ENCODE measurements at regions not wholly inside any gene's neighbourhood (a gene's known extent, or its start where the extent isn't known, plus 50 kb on each side); places are given as distances from the start of the nearest gene placed in this dataset.

GRCh38 chr5:33118761-33119415 is 321.9 kb upstream of the TARS1 start:
- no peak overlapping the region for H3K4me2 ChIP-seq (ENCODE audit: control insufficient read depth, extremely low read depth, insufficient read depth, low read depth, low read length)
- peak overlapping the region; percentile 44 for H3K27ac ChIP-seq (ENCODE audit: control insufficient read depth, insufficient read depth, low read length)
- dilution Hi-C loops (cut with MboI; ENCODE audit: extremely low pct_ligation_motif_present, low sequenced_read_pairs): no loop called here
- no peaks in the 10 kb centered on the region for H3K79me2 ChIP-seq (ENCODE audit: control insufficient read depth, insufficient read depth, low read length)
- no peaks in the 10 kb centered on the region for H3K9me1 ChIP-seq (ENCODE audit: control insufficient read depth, extremely low read depth, insufficient read depth, low read length)
- H3K9ac ChIP-seq (ENCODE audit: control insufficient read depth, extremely low read depth, insufficient read depth, low read length): no peak overlapping the region
- no peak for DNase-seq (ENCODE audit: low read depth, low spot score)
- no peaks in the 10 kb centered on the region for H3K9me3 ChIP-seq (ENCODE audit: control insufficient read depth, low read depth, low read length)
- TF ChIP-seq CTCF (optimal IDR thresholded peaks at IDR 0.05 in 1 of 3, IDR thresholded peaks at IDR 0.05 in 1 of 3, conservative IDR thresholded peaks at IDR 0.05 in 1 of 3; ENCODE audit: extremely low read depth in 1 of 3, insufficient read depth in 2 of 3, low read length in 3 of 3): no peak
- no peak for TF ChIP-seq EZH2 (IDR thresholded peaks at IDR 0.05; ENCODE audit: low read length)
- no peak overlapping the region for H3K4me3 ChIP-seq (ENCODE audit: control insufficient read depth in 2 of 3, extremely low read depth in 1 of 3, insufficient read depth in 2 of 3, low read depth in 1 of 3, low read length in 3 of 3)
- H3K4me1 ChIP-seq (ENCODE audit: control insufficient read depth, extremely low read depth, insufficient read depth, low read length): peaks cover 15% of the 10 kb centered on the region
- peak; percentile 65 for FAIRE-seq
- no peaks in the 10 kb centered on the region for H3K36me3 ChIP-seq (ENCODE audit: control insufficient read depth in 2 of 2, extremely low read depth in 1 of 2, insufficient read depth in 2 of 2, low read length in 2 of 2)
- no peaks in the 10 kb centered on the region for H3K27me3 ChIP-seq (ENCODE audit: control insufficient read depth, extremely low read depth, insufficient read depth, low read length)
- H4K20me1 ChIP-seq (ENCODE audit: control insufficient read depth, extremely low read depth, insufficient read depth, low read length): no peaks in the 10 kb centered on the region
- H2AFZ ChIP-seq (ENCODE audit: control insufficient read depth, low read length): peak overlapping the region; percentile 34

GRCh38 chr5:33120671-33121070 is 320.1 kb upstream of the TARS1 start:
- H3K27ac ChIP-seq (ENCODE audit: control insufficient read depth, insufficient read depth, low read length): no peak overlapping the region
- no peaks in the 10 kb centered on the region for H3K36me3 ChIP-seq (ENCODE audit: control insufficient read depth in 2 of 2, extremely low read depth in 1 of 2, insufficient read depth in 2 of 2, low read length in 2 of 2)
- H3K4me3 ChIP-seq (ENCODE audit: control insufficient read depth in 2 of 3, extremely low read depth in 1 of 3, insufficient read depth in 2 of 3, low read depth in 1 of 3, low read length in 3 of 3): no peak overlapping the region
- H3K79me2 ChIP-seq (ENCODE audit: control insufficient read depth, insufficient read depth, low read length): no peaks in the 10 kb centered on the region
- peaks cover 15% of the 10 kb centered on the region for H3K4me1 ChIP-seq (ENCODE audit: control insufficient read depth, extremely low read depth, insufficient read depth, low read length)
- H3K4me2 ChIP-seq (ENCODE audit: control insufficient read depth, extremely low read depth, insufficient read depth, low read depth, low read length): no peak overlapping the region
- H4K20me1 ChIP-seq (ENCODE audit: control insufficient read depth, extremely low read depth, insufficient read depth, low read length): no peaks in the 10 kb centered on the region
- H3K9me3 ChIP-seq (ENCODE audit: control insufficient read depth, low read depth, low read length): no peaks in the 10 kb centered on the region
- TF ChIP-seq CTCF (optimal IDR thresholded peaks at IDR 0.05 in 1 of 3, IDR thresholded peaks at IDR 0.05 in 1 of 3, conservative IDR thresholded peaks at IDR 0.05 in 1 of 3; ENCODE audit: extremely low read depth in 1 of 3, insufficient read depth in 2 of 3, low read length in 3 of 3) (no peak), EZH2 (IDR thresholded peaks at IDR 0.05; ENCODE audit: low read length) (no peak)
- dilution Hi-C loops (cut with MboI; ENCODE audit: extremely low pct_ligation_motif_present, low sequenced_read_pairs): no loop called here
- no peak for FAIRE-seq
- no peak overlapping the region for H3K9ac ChIP-seq (ENCODE audit: control insufficient read depth, extremely low read depth, insufficient read depth, low read length)
- H2AFZ ChIP-seq (ENCODE audit: control insufficient read depth, low read length): no peak overlapping the region
- no peaks in the 10 kb centered on the region for H3K9me1 ChIP-seq (ENCODE audit: control insufficient read depth, extremely low read depth, insufficient read depth, low read length)
- H3K27me3 ChIP-seq (ENCODE audit: control insufficient read depth, extremely low read depth, insufficient read depth, low read length): no peaks in the 10 kb centered on the region
- no peak for DNase-seq (ENCODE audit: low read depth, low spot score)
